Stimulated activated CD4-positive, alpha-beta T cell treated with anti-CD3 and anti-CD28 coated beads, Interleukin-12 subunit alpha, Interleukin-12 subunit beta, amount 100 ng/mL, for 4 hours (primary cell): ENCODE measurements at regions not wholly inside any gene's neighbourhood (a gene's known extent, or its start where the extent isn't known, plus 50 kb on each side); places are given as distances from the start of the nearest gene placed in this dataset.
"Not testable (repeated sequence)": the region's sequence is repeated elsewhere in the genome, so short reads cannot be mapped to it uniquely, and the experiment has no call there.

Source experiments
- DNase-seq: peaks from one replicate; pipeline ENCODE4 v3.0.0-alpha.2; 2020

- DNase-seq = no peak
Measured at GRCh38 chr3:11739706-11740105, 96.0 kb upstream of the VGLL4 start.

GRCh38 chr3:11739123-11739522, 95.4 kb upstream of the VGLL4 start:
- no peak for DNase-seq

- DNase-seq = no peak
Measured at GRCh38 chr3:11737742-11738141, 94.0 kb upstream of the VGLL4 start.

GRCh38 chr3:11736136-11736833, 92.6 kb upstream of the VGLL4 start:
- DNase-seq = no peak

- DNase-seq = no peak
Measured at GRCh38 chr3:11735638-11736037, 91.9 kb upstream of the VGLL4 start.

GRCh38 chr3:11735111-11735510, 91.4 kb upstream of the VGLL4 start:
- not testable (repeated sequence) for DNase-seq

- DNase-seq = no peak
Measured at GRCh38 chr3:11733914-11734313, 90.2 kb upstream of the VGLL4 start.

GRCh38 chr3:11727207-11727606, 83.5 kb upstream of the VGLL4 start:
- DNase-seq = no peak

GRCh38 chr3:11726146-11726545, 82.4 kb upstream of the VGLL4 start:
- DNase-seq = no peak

GRCh38 chr3:11725340-11725641, 81.6 kb upstream of the VGLL4 start:
- not testable (repeated sequence) for DNase-seq

GRCh38 chr3:11724615-11725339, 81.1 kb upstream of the VGLL4 start:
- no peak for DNase-seq

- DNase-seq = no peak
Measured at GRCh38 chr3:11721479-11721878, 77.8 kb upstream of the VGLL4 start.

- DNase-seq = no peak
Measured at GRCh38 chr3:11720917-11721411, 77.2 kb upstream of the VGLL4 start.

GRCh38 chr3:11720304-11720898, 76.7 kb upstream of the VGLL4 start:
- peak; percentile 34 for DNase-seq

GRCh38 chr3:11719406-11720303, 75.9 kb upstream of the VGLL4 start:
- peak; percentile 72 for DNase-seq

- peak; percentile 38 for DNase-seq
Measured at GRCh38 chr3:11718637-11719405, 75.1 kb upstream of the VGLL4 start.

- no peak for DNase-seq
Measured at GRCh38 chr3:11717768-11718636, 74.3 kb upstream of the VGLL4 start.

- no peak for DNase-seq
Measured at GRCh38 chr3:11717301-11717700, 73.6 kb upstream of the VGLL4 start.

- no peak for DNase-seq
Measured at GRCh38 chr3:11716573-11717290, 73.0 kb upstream of the VGLL4 start.

- DNase-seq = no peak
Measured at GRCh38 chr3:11713171-11713570, 69.5 kb upstream of the VGLL4 start.

- DNase-seq = no peak
Measured at GRCh38 chr3:11712646-11713045, 68.9 kb upstream of the VGLL4 start.
